Right hindlimb (tissue), 1 donor: ENCODE measurements at regions not wholly inside any gene's neighbourhood (a gene's known extent, or its start where the extent isn't known, plus 50 kb on each side); places are given as distances from the start of the nearest gene placed in this dataset.
"Not testable (repeated sequence)": the region's sequence is repeated elsewhere in the genome, so short reads cannot be mapped to it uniquely, and the experiment has no call there.

Experiments used
- DNase-seq: peaks from one replicate; pipeline ENCODE4 v3.0.0-alpha.2; 2018

DNA sequence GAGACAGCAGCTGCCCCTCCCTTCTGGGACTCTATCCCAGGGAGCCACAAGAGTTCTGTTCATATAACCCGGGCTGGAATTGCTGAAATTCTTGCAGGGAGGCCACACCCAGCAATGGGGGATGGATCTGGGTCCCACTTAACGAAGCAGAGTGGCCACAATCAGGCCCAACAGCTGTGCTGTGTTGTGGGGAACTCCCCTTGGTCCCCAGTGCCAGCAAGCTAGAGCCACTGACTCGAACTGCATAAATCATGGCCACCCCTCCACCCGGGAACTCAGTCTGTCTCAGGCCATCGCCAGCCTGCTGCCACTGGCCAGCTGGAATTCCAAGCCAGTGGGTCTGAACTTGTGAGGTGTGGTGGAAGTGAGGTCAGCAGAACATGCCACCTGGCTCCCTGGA, 111.1 kb downstream of the KLF8 start:
- DNase-seq: no peak

DNA sequence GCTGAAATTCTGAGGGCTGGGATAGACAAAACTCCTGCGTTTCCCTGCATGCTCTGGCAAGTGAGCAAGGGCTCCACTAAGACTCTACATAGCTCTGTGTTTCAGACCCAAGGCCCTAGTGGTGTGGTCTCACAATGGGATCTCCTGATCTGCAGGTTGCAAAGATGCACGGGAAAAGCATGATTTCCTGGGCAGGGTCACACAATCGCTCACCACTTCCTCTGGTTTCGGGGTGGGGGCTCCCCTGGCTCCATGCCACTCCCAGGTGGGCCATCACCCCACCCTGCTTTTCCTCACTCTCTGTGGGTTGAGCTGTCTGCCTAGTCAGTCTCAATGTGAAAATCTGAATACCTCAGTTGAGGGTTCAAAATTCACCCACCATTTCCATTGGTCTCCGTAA, 111.5 kb downstream of the KLF8 start:
- no peak for DNase-seq

DNA sequence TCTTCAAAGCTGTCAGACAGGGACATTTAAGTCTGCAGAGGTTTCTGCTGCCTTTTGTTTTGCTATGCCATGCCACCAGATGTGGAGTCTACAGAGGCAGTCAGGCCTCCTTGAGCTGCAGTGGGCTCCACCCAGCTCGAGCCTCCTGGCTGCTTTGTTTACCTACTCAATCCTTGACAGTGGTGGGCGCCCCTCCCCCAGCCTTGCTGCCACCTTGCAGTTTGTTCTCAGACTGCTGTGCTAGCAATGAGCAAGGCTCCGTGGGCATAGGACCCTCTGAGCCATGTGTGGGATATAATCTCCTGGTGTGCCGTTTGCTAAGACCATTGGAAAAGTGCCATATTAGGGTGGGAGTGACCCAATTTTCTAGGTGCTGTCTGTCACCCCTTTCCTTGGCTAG, 126.0 kb downstream of the KLF8 start:
- DNase-seq: not testable (repeated sequence)

DNA sequence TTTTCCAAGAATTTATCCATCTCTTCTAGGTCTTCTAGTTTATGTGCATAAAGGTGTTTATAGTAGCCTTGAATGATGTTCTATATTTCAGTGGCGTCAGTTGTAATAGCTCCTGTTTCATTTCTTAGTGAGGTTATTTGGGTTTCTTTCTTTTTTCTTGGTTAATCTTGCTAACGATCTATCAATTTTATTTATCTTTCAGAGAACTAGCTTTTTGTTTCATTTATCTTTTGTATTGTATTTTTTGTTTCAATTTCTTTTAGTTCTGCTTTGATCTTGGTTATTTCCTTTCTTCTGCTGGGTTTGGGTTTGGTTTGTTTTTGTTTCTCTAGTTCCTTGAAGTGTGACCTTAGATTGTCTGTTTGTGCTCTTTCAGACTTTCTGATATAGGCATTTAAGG, 133.0 kb downstream of the KLF8 start:
- DNase-seq: not testable (repeated sequence)

DNA sequence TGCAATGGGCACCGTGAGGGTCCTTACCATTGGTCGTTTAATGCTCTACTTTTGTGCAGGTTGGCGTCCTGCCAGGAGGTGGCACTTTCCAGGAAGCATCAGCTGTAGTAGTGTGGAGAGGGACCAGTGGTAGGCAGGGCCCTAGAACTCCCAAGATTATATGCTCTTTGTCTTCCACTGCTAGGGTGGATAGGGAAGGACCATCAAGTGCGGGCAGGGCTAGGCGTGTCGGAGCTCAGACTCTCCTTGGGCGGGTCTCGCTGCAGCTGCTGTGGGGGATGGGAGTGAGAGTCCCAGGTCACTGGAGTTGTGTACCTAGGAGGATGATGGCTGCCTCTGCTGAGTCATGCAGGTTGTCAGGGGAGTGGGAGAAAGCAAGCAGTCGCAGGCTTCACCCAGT, 134.7 kb downstream of the KLF8 start:
- no peak for DNase-seq

DNA sequence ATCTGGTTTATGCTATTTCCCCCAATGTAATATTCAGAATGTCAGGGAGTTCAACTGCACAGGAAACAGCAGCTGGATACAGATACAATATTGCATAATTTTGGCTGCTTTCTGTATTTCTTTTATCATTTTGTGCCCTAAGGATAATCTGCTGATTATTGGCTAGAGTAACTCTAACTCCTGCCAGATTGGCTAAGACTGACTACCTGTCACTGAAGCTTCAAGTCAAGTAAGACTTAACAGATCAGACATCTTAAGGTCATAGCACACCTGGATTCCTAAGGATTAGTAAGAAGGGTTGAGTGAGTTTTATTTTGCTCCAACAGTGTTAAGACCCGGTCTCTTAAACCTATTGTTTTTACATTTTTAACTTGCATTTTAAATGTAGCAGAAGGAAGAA, 136.8 kb downstream of the KLF8 start:
- no peak for DNase-seq

DNA sequence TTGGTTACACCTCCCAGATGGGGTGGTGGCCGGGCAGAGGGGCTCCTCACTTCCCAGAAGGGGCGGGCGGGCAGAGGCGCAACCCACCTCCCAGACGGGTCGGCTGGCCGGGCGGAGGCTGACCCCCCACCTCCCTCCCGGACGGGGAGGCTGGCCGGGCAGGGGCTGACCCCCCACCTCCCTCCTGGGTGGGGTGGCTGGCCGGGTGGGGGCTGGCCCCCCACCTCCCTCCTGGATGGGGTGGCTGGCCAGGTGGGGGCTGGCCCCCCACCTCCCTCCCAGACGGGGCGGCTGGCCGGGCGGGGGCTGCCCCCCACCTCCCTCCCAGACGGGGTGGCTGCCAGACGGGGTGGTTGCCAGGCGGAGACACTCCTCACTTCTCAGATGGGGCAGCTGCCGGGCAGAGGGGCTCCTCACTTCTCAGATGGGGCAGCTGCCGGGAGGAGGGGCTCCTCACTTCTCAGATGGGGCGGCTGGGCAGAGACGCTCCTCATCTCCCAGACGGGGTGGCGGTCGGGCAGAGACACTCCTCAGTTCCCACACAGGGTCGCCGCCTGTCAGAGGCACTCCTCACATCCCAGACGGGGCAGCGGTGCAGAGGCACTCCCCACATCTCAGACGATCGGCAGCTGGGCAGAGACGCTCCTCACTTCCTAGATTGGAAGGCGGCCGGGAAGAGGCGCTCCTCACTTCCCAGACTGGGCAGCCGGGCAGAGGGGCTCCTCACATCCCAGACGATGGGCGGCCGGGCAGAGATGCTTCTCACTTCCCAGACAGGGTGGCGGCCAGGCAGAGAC, 148.0 kb downstream of the KLF8 start:
- peak; percentile 11 for DNase-seq

DNA sequence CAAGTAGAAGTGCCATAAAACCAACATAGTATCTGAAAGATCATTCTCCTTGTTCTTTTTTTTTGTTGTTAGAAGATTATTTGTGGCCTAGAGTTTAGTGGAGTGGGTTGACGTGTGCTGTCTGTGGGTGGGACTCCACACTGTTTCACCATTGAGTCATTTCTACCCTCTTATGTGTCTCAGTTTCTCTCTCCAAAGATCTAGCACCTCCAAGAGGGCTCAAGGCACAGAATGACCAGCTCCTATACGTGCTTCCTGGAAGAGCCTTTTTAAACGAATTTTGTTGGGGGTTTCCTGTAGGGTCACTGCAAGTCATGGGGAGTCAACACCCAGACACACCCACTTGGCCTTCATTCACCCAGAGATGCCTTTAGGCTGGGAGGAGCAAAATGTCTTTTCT, 150.1 kb downstream of the KLF8 start:
- DNase-seq: no peak

DNA sequence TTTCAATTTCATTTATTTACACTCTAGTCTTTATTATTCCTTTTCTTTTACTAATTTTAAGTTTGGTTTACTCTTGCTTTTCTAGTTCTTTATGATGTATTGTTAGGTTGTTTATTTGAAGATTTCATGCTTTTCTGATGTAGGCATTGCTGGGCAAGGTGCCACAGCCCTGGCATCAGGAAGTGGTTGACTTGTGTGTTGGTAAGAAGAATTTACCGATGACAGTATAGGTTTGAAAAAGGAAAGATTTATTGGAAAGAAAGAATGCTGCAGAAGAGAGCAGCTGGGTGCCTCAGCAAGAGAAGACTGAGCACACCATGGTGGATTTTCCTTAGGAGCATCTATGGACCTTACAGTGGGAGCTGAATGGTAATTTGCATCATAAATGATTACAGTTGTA, 153.2 kb downstream of the KLF8 start:
- DNase-seq: no peak

DNA sequence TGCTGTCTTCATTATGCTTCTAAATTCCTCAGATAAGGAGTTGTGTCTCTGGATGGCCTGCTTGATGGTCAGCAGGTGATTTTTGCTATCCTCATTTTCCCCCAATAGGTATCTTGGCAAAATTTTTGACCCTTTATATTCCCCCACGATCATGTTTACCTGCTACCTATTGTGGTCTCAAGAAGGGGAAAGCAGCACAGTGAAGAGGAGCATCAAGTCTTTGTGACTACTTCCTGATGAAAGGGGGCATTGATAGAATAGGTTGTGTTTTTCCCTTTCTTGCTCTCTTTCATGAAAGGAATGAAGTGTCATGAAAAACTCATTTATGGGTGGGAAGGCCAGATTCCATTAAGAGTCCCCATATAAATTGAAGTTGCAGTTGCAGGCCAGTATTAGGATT, 153.8 kb downstream of the KLF8 start:
- no peak for DNase-seq

DNA sequence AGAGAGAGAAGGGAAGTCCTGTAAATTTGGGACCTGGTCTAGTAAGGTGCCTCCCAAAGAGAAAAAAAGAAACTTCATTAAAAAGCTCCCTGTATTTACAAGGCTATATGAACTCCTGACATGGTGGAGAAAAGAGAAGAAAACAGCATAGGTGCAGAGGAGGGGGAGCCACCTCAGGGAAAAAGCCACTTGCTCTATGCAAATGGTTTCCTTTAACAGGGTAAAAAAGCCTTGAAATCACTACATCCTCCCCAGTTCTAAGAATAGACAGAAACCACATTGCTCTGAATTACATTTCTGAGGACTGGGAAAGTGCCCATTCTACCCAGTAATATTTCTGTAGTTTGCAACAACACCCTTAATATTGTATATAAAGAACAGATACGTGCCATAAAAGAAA, 165.5 kb downstream of the KLF8 start:
- DNase-seq: no peak

DNA sequence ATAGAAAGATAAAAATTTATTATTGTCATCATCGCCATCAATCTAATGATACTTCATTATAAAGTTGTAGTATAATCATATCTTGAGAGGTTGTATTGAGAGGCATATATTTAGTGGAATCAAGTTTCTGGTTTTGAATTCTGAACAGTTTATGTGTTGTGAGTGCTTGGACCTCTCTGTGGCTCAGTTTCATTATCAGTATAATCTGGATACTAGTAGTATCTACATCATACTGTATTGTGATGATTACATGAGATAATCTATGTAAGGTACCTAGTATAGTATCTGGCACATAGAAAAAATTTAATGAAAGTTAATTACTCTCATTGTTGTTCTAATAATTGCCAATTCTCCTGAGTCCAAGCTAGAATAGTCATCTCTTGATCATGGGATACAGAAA, 161.2 kb upstream of the UBQLN2 start:
- DNase-seq: no peak

DNA sequence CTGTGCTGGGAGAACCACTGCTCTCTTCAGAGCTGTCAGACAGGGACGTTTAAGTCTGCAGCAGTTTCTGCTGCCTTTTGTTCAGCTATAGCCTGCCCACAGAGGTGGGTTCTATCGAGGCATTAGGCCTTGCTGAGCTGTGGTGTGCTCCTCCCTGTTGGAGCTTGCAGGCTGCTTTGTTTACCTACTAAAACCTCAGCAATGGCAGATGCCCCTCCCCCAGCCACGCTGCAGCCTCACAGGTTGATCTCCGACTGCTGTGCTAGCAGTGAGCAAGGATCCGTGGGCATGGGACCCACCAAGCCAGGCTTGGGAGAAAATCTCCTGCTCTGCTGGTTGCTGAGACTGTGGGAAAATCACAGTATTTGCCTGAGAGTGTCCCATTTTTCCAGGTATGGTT, 133.8 kb upstream of the UBQLN2 start:
- DNase-seq: no peak

DNA sequence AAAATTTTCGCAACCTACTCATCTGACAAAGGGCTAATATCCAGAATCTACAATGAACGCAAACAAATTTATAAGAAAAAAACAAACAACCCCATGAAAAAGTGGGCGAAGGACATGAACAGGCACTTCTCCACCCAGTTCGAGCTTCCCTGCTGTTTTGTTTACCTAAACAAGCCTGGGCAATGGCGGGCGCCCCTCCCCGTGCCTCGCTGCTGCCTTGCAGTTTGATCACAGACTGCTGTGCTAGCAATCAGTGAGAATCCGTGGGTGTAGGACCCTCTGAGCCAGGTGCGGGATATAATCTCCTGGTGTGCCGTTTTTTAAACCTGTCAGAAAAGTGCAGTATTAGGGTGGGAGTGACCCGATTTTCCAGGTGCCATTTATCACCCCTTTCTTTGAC, 111.4 kb upstream of the UBQLN2 start:
- DNase-seq: not testable (repeated sequence)

DNA sequence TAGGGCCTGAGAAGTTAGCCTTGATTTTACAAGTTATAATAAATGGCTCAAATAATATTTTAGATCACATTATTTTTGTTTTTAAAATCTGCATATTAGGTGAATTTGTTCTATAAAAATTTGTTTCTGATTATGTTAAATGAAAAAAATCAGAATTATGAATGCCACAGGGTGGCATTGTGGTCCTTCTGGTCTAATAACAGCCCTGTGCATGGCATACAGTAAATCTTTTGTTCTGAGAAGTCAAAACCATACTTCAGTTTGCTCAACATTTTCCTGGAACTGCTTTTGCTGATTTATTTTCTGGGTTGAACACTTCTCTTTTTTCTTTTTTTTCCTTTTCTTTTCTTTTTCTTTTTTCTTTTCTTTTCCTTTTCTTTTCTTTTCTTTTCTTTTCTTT, 101.0 kb upstream of the UBQLN2 start:
- DNase-seq: no peak

DNA sequence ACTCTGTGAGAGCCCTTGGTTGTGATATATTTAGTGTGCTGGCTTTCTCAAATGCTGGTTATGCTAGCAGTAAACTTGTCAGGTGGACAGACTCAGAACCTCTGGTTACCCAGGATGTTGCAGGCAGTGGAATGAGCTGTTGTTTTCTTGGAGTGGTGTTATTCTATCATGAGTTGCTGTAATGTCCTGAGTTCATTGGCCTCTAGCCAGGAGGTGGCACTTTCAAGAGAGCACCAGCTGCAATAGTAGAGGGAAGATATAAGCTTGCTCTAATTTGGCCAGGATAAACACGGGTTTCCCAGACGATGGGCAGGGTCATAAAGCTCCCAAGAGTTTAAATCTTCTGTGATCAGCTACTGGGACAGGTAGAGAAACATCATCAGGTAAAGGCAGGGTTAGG, 95.0 kb upstream of the UBQLN2 start:
- no peak for DNase-seq

DNA sequence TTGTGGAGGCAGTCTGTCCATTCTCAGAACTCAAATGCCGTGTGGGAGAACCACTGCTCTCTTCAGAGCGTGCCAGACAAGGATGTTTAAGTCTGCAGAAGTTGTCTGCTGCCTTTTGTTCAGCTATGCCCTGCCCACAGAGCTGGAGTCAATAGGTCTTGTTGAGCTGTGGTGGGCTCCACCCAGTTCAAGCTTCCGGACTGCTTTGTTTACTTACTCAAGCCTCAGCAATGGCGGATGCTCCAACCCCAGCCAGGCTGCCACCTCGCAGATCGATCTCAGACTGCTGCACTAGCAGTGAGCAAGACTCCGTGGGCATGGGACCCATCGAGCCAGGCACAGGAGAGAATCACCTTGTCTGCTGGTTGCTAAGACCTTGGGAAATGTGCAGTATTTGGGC, 68.5 kb upstream of the UBQLN2 start:
- not testable (repeated sequence) for DNase-seq

DNA sequence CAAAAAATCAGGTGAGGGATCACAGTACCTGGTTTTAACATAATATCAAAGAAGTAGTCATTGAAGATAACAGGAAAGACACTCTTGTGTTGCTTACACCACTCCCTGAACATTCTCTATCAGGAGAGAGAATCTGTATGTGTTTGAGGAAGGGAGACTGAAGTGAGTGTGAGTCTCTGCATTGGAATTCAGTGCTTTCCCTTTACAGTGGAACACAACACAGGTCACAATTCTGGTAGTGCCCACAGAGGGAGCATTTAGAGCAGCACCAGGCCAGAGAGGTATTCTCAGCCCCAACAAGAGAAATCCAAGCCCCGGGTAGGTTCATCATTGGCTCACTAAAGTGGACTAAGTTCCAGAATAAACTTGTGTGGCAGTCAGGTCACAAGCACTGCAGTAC, 64.7 kb upstream of the UBQLN2 start:
- no peak for DNase-seq

DNA sequence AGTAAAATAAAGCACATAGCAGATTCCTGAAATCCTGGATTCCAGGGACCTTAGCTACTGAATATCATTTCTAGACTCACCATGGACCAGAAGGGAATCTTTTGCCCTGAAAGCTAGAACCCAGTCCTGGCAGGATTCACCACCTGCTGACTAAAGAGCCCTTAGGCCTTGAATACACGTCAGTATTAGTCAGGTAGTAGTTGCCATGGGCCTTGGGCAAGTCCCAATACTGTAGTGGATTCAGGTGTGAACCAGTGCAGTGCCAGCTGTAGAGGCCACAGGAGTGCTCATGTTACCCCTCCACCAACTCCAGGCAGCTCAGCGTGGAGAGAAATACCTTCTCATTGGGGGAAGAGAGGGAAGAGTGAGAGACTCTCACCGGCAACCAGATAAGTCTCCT, 64.1 kb upstream of the UBQLN2 start:
- no peak for DNase-seq

DNA sequence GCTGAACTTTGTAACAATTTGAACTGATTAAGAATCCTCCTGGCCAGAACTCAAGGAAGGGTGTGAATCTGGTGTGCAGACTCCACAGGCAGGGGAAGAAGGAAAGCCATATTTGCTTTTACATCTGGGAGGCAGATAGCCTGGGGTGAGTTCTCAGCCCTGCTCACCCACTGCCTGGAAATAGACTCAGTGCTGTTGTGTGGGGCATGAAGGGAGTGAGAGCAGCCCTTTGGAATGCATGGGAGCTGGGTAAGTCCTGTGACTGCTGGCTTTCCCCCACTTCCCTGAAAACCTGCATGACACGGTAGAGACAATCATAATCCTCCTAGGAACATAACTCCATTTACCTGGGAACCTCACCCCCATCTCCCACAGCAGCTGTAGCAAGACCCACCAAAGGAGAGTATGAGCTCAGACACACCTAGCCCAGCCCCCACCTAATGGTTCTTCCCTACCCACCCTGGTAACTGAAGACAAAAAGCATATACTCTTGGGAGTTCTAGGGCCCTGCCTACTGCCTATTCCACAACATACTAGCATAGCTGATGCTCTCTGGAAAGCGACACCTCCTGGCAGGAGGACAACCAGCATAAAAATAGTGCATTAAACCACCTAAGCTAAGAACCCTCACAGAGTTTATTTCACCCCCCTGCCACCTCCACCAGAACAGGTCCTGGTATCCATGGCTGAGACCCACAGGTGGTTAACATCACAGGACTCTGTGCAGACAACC, 59.3 kb upstream of the UBQLN2 start:
- no peak for DNase-seq

DNA sequence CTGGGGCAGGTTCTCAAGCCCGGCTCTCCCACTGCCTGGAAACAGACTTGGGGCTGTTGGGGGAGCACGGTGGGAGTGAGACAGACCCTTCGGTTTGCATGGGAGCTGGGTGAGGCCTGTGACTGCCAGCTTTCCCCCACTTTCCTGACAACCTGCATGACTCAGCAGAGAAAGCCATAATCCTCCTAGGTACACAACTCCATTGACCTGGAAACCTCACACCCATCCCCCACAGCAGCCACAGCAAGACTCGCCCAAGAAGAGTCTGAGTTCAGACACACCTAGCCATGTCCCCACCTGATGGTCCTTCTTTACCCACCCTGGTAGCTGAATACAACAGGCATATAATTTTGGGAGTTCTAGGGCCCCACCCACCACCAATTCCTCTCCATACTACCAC, 57.6 kb upstream of the UBQLN2 start:
- DNase-seq: no peak
